ENCODE measurements at regions not wholly inside any gene's neighbourhood (a gene's known extent, or its start where the extent isn't known, plus 50 kb on each side); places are given as distances from the start of the nearest gene placed in this dataset.

GRCh38 chr6:99064834-99065233 is 117.1 kb upstream of the FBXL4 start:
- ATAC-seq (ENCODE audit: insufficient number of reproducible peaks, low FRiP score, low read depth) (no peak), DNase-seq (ENCODE audit: low spot score) (no peak)
- Histone ChIP-seq H3K9me3 (no peaks in the 10 kb centered on the region), H3K36me3 (no peaks in the 10 kb centered on the region), H3K4me3 (no peak overlapping the region), H3K4me1 (ENCODE audit: control insufficient read depth in 1 of 2, low read depth in 2 of 2) (no peaks in the 10 kb centered on the region), H3K27ac (no peak overlapping the region), H3K27me3 (replicated peaks; ENCODE audit: insufficient read depth) (no peaks in the 10 kb centered on the region)
- TF ChIP-seq CTCF (IDR thresholded peaks at IDR 0.05), result no peak

- Histone ChIP-seq H3K4me3 (no peak overlapping the region), H3K27me3 (replicated peaks; ENCODE audit: insufficient read depth) (no peaks in the 10 kb centered on the region), H3K27ac (no peak overlapping the region), H3K36me3 (no peaks in the 10 kb centered on the region), H3K9me3 (no peaks in the 10 kb centered on the region), H3K4me1 (ENCODE audit: control insufficient read depth in 1 of 2, low read depth in 2 of 2) (no peaks in the 10 kb centered on the region)
- no peak for ATAC-seq (ENCODE audit: insufficient number of reproducible peaks, low FRiP score, low read depth)
- no peak for TF ChIP-seq CTCF (IDR thresholded peaks at IDR 0.05)
- no peak for DNase-seq (ENCODE audit: low spot score)
These were observed 88.9 kb upstream of the FBXL4 start for GRCh38 chr6:99036672-99037071.

GRCh38 chr6:99032396-99032795 is 84.7 kb upstream of the FBXL4 start:
- DNase-seq (ENCODE audit: low spot score), result no peak
- Histone ChIP-seq H3K36me3 (no peaks in the 10 kb centered on the region), H3K9me3 (no peaks in the 10 kb centered on the region), H3K4me1 (ENCODE audit: control insufficient read depth in 1 of 2, low read depth in 2 of 2) (no peaks in the 10 kb centered on the region), H3K27ac (no peak overlapping the region), H3K27me3 (replicated peaks; ENCODE audit: insufficient read depth) (no peaks in the 10 kb centered on the region), H3K4me3 (no peak overlapping the region)
- ATAC-seq (ENCODE audit: insufficient number of reproducible peaks, low FRiP score, low read depth), result no peak
- no peak for TF ChIP-seq CTCF (IDR thresholded peaks at IDR 0.05)

GRCh38 chr6:99031957-99032356 is 84.2 kb upstream of the FBXL4 start:
- Histone ChIP-seq H3K4me3 (no peak overlapping the region), H3K36me3 (no peaks in the 10 kb centered on the region), H3K27me3 (replicated peaks; ENCODE audit: insufficient read depth) (no peaks in the 10 kb centered on the region), H3K4me1 (ENCODE audit: control insufficient read depth in 1 of 2, low read depth in 2 of 2) (no peaks in the 10 kb centered on the region), H3K27ac (no peak overlapping the region), H3K9me3 (no peaks in the 10 kb centered on the region)
- DNase-seq (ENCODE audit: low spot score) (no peak), ATAC-seq (ENCODE audit: insufficient number of reproducible peaks, low FRiP score, low read depth) (no peak)
- no peak for TF ChIP-seq CTCF (IDR thresholded peaks at IDR 0.05)

GRCh38 chr6:99030915-99031314 is 83.2 kb upstream of the FBXL4 start:
- Histone ChIP-seq H3K27ac (no peak overlapping the region), H3K36me3 (no peaks in the 10 kb centered on the region), H3K9me3 (no peaks in the 10 kb centered on the region), H3K27me3 (replicated peaks; ENCODE audit: insufficient read depth) (no peaks in the 10 kb centered on the region), H3K4me1 (ENCODE audit: control insufficient read depth in 1 of 2, low read depth in 2 of 2) (no peaks in the 10 kb centered on the region), H3K4me3 (no peak overlapping the region)
- DNase-seq (ENCODE audit: low spot score) (no peak), ATAC-seq (ENCODE audit: insufficient number of reproducible peaks, low FRiP score, low read depth) (no peak)
- TF ChIP-seq CTCF (IDR thresholded peaks at IDR 0.05), result no peak

Data from thoracic aorta (tissue), 2 donors.